ENCODE measurements at regions not wholly inside any gene's neighbourhood (a gene's known extent, or its start where the extent isn't known, plus 50 kb on each side); places are given as distances from the start of the nearest gene placed in this dataset.

GRCh38 chr12:89803412-89803811 lies 94.8 kb upstream of the ATP2B1 start:
- TF ChIP-seq CTCF (IDR thresholded peaks at IDR 0.05; ENCODE audit: low read length, missing control alignments) = no peak
- no peak overlapping the region for H3K4me3 ChIP-seq (replicated peaks; ENCODE audit: low read depth, low read length)
- no peak for DNase-seq (ENCODE audit: low read depth)

- no peak for DNase-seq (ENCODE audit: low read depth)
- TF ChIP-seq CTCF (IDR thresholded peaks at IDR 0.05; ENCODE audit: low read length, missing control alignments) = no peak
- H3K4me3 ChIP-seq (replicated peaks; ENCODE audit: low read depth, low read length) = no peak overlapping the region
Observed at GRCh38 chr12:89801284-89801683, 92.6 kb upstream of the ATP2B1 start.

- no peak for DNase-seq (ENCODE audit: low read depth)
- no peak overlapping the region for H3K4me3 ChIP-seq (replicated peaks; ENCODE audit: low read depth, low read length)
- no peak for TF ChIP-seq CTCF (IDR thresholded peaks at IDR 0.05; ENCODE audit: low read length, missing control alignments)
Observed at GRCh38 chr12:89800435-89800834, 91.8 kb upstream of the ATP2B1 start.

GRCh38 chr12:89799316-89799715 lies 90.7 kb upstream of the ATP2B1 start:
- DNase-seq (ENCODE audit: low read depth) = no peak
- H3K4me3 ChIP-seq (replicated peaks; ENCODE audit: low read depth, low read length) = no peak overlapping the region
- no peak for TF ChIP-seq CTCF (IDR thresholded peaks at IDR 0.05; ENCODE audit: low read length, missing control alignments)

GRCh38 chr12:89797436-89797835 lies 88.8 kb upstream of the ATP2B1 start:
- no peak overlapping the region for H3K4me3 ChIP-seq (replicated peaks; ENCODE audit: low read depth, low read length)
- DNase-seq (ENCODE audit: low read depth) = no peak
- TF ChIP-seq CTCF (IDR thresholded peaks at IDR 0.05; ENCODE audit: low read length, missing control alignments) = no peak

- TF ChIP-seq CTCF (IDR thresholded peaks at IDR 0.05; ENCODE audit: low read length, missing control alignments) = no peak
- no peak overlapping the region for H3K4me3 ChIP-seq (replicated peaks; ENCODE audit: low read depth, low read length)
- DNase-seq (ENCODE audit: low read depth) = no peak
Observed at GRCh38 chr12:89796798-89797382, 88.3 kb upstream of the ATP2B1 start.

GRCh38 chr12:89793946-89794345 lies 85.3 kb upstream of the ATP2B1 start:
- no peak for DNase-seq (ENCODE audit: low read depth)
- H3K4me3 ChIP-seq (replicated peaks; ENCODE audit: low read depth, low read length) = no peak overlapping the region
- no peak for TF ChIP-seq CTCF (IDR thresholded peaks at IDR 0.05; ENCODE audit: low read length, missing control alignments)
